IPS-20b (cell line): ENCODE measurements at regions not wholly inside any gene's neighbourhood (a gene's known extent, or its start where the extent isn't known, plus 50 kb on each side); places are given as distances from the start of the nearest gene placed in this dataset.

Experiments used
- H3K27ac ChIP-seq: one replicate; pipeline ENCODE4 v1.5.1; 2013; ENCODE audit warnings: low read length
- H3K27me3 ChIP-seq: 2 replicates; pipeline ENCODE4 v1.6.1; 2013; ENCODE audit warnings: mild to moderate bottlenecking, low read length, inconsistent platforms; ENCODE audit not compliant: insufficient read depth
- H3K36me3 ChIP-seq: 2 replicates; pipeline ENCODE4 v1.6.1; 2013; ENCODE audit warnings: low read depth, mild to moderate bottlenecking, inconsistent platforms, low read length, moderate library complexity; ENCODE audit not compliant: insufficient read depth
- H3K4me1 ChIP-seq: 2 replicates; pipeline ENCODE4 v1.6.1; 2013; ENCODE audit warnings: mild to moderate bottlenecking, control low read depth, inconsistent platforms, low read length, moderate library complexity; ENCODE audit not compliant: insufficient read depth
- H3K4me3 ChIP-seq: 2 replicates; pipeline ENCODE4 v1.5.1; 2013; ENCODE audit warnings: mild to moderate bottlenecking, low read length, inconsistent platforms
- H3K9ac ChIP-seq: 2 replicates; pipeline ENCODE4 v1.6.1; 2013; ENCODE audit warnings: low read depth, mild to moderate bottlenecking, inconsistent platforms, low read length, moderate library complexity
- H3K9me3 ChIP-seq: 2 replicates; pipeline ENCODE4 v1.6.1; 2013; ENCODE audit warnings: mild to moderate bottlenecking, low read depth, low read length, inconsistent platforms; ENCODE audit not compliant: insufficient read depth

GRCh38 chr6:19454001-19454720 is 383.0 kb upstream of the ID4 start:
- H3K36me3 ChIP-seq: no peaks in the 10 kb centered on the region
- H3K27me3 ChIP-seq: no peaks in the 10 kb centered on the region
- no peak overlapping the region for H3K27ac ChIP-seq
- no peak overlapping the region for H3K4me3 ChIP-seq
- no peak overlapping the region for H3K9ac ChIP-seq
- H3K4me1 ChIP-seq: no peaks in the 10 kb centered on the region
- H3K9me3 ChIP-seq: no peaks in the 10 kb centered on the region

GRCh38 chr6:19454721-19455392 is 382.3 kb upstream of the ID4 start:
- no peak overlapping the region for H3K9ac ChIP-seq
- no peaks in the 10 kb centered on the region for H3K27me3 ChIP-seq
- H3K27ac ChIP-seq: no peak overlapping the region
- H3K4me1 ChIP-seq: no peaks in the 10 kb centered on the region
- no peak overlapping the region for H3K4me3 ChIP-seq
- no peaks in the 10 kb centered on the region for H3K9me3 ChIP-seq
- H3K36me3 ChIP-seq: no peaks in the 10 kb centered on the region

- H3K9me3 ChIP-seq: no peaks in the 10 kb centered on the region
- H3K27ac ChIP-seq: no peak overlapping the region
- no peak overlapping the region for H3K4me3 ChIP-seq
- H3K9ac ChIP-seq: no peak overlapping the region
- H3K27me3 ChIP-seq: no peaks in the 10 kb centered on the region
- no peaks in the 10 kb centered on the region for H3K36me3 ChIP-seq
- H3K4me1 ChIP-seq: no peaks in the 10 kb centered on the region; the same call in 1 of the 2 replicates
Observed at GRCh38 chr6:19463250-19463649, 373.9 kb upstream of the ID4 start.

- H3K9ac ChIP-seq: no peak overlapping the region
- no peak overlapping the region for H3K4me3 ChIP-seq
- H3K36me3 ChIP-seq: no peaks in the 10 kb centered on the region
- no peaks in the 10 kb centered on the region; the same call in 1 of the 2 replicates for H3K4me1 ChIP-seq
- H3K27ac ChIP-seq: no peak overlapping the region
- no peaks in the 10 kb centered on the region for H3K27me3 ChIP-seq
- H3K9me3 ChIP-seq: no peaks in the 10 kb centered on the region
Observed at GRCh38 chr6:19463925-19464324, 373.2 kb upstream of the ID4 start.

- H3K27ac ChIP-seq: no peak overlapping the region
- H3K9me3 ChIP-seq: no peaks in the 10 kb centered on the region
- no peak overlapping the region for H3K9ac ChIP-seq
- H3K4me1 ChIP-seq: no peaks in the 10 kb centered on the region; the same call in 1 of the 2 replicates
- no peaks in the 10 kb centered on the region for H3K27me3 ChIP-seq
- H3K4me3 ChIP-seq: no peak overlapping the region
- H3K36me3 ChIP-seq: no peaks in the 10 kb centered on the region
Observed at GRCh38 chr6:19465256-19465655, 371.9 kb upstream of the ID4 start.

GRCh38 chr6:19465760-19466159 is 371.4 kb upstream of the ID4 start:
- Histone ChIP-seq H3K4me3 (no peak overlapping the region), H3K9ac (no peak overlapping the region), H3K27ac (no peak overlapping the region), H3K9me3 (no peaks in the 10 kb centered on the region), H3K27me3 (no peaks in the 10 kb centered on the region), H3K36me3 (no peaks in the 10 kb centered on the region), H3K4me1 (no peaks in the 10 kb centered on the region; the same call in 1 of the 2 replicates)

- Histone ChIP-seq H3K27me3 (no peaks in the 10 kb centered on the region), H3K27ac (no peak overlapping the region), H3K4me1 (no peaks in the 10 kb centered on the region; the same call in 1 of the 2 replicates), H3K9me3 (no peaks in the 10 kb centered on the region; the same call in 1 of the 2 replicates), H3K9ac (no peak overlapping the region), H3K36me3 (no peaks in the 10 kb centered on the region), H3K4me3 (no peak overlapping the region)
Observed at GRCh38 chr6:19470333-19470732, 366.8 kb upstream of the ID4 start.

- Histone ChIP-seq H3K27me3 (no peaks in the 10 kb centered on the region), H3K36me3 (no peaks in the 10 kb centered on the region), H3K4me1 (no peaks in the 10 kb centered on the region), H3K4me3 (no peak overlapping the region), H3K27ac (no peak overlapping the region), H3K9me3 (peaks cover 7% of the 10 kb centered on the region; the same call in 1 of the 2 replicates), H3K9ac (no peak overlapping the region)
Observed at GRCh38 chr6:19472153-19472552, 365.0 kb upstream of the ID4 start.

GRCh38 chr6:19472850-19473249 is 364.3 kb upstream of the ID4 start:
- Histone ChIP-seq H3K27me3 (no peaks in the 10 kb centered on the region), H3K4me3 (no peak overlapping the region), H3K36me3 (no peaks in the 10 kb centered on the region), H3K27ac (no peak overlapping the region), H3K9me3 (peaks cover 7% of the 10 kb centered on the region; the same call in 1 of the 2 replicates), H3K9ac (no peak overlapping the region), H3K4me1 (no peaks in the 10 kb centered on the region)

GRCh38 chr6:19477563-19477962 is 359.6 kb upstream of the ID4 start:
- Histone ChIP-seq H3K27me3 (no peaks in the 10 kb centered on the region), H3K36me3 (no peaks in the 10 kb centered on the region), H3K9ac (no peak overlapping the region), H3K4me3 (no peak overlapping the region), H3K4me1 (no peaks in the 10 kb centered on the region), H3K27ac (no peak overlapping the region), H3K9me3 (peaks cover 7% of the 10 kb centered on the region; the same call in 1 of the 2 replicates)

- no peak overlapping the region for H3K27ac ChIP-seq
- H3K9me3 ChIP-seq: peaks cover 7% of the 10 kb centered on the region; the same call in 1 of the 2 replicates
- no peaks in the 10 kb centered on the region for H3K4me1 ChIP-seq
- H3K27me3 ChIP-seq: no peaks in the 10 kb centered on the region
- H3K9ac ChIP-seq: no peak overlapping the region
- no peaks in the 10 kb centered on the region for H3K36me3 ChIP-seq
- no peak overlapping the region for H3K4me3 ChIP-seq
Observed at GRCh38 chr6:19478273-19478672, 358.9 kb upstream of the ID4 start.

- Histone ChIP-seq H3K36me3 (no peaks in the 10 kb centered on the region), H3K27ac (no peak overlapping the region), H3K4me1 (no peaks in the 10 kb centered on the region), H3K9me3 (peaks cover 7% of the 10 kb centered on the region; the same call in 1 of the 2 replicates), H3K27me3 (no peaks in the 10 kb centered on the region), H3K9ac (no peak overlapping the region), H3K4me3 (no peak overlapping the region)
Observed at GRCh38 chr6:19478992-19479391, 358.2 kb upstream of the ID4 start.
